GM18498 (cell line): ENCODE measurements at regions not wholly inside any gene's neighbourhood (a gene's known extent, or its start where the extent isn't known, plus 50 kb on each side); places are given as distances from the start of the nearest gene placed in this dataset.

Source experiments
- ATAC-seq: cut with Tn5 transposase; IDR thresholded peaks from one replicate; pipeline ENCODE4 v1.9.1; 2021; ENCODE audit warnings: mild to moderate bottlenecking, moderate library complexity; ENCODE audit not compliant: unreplicated experiment

DNA sequence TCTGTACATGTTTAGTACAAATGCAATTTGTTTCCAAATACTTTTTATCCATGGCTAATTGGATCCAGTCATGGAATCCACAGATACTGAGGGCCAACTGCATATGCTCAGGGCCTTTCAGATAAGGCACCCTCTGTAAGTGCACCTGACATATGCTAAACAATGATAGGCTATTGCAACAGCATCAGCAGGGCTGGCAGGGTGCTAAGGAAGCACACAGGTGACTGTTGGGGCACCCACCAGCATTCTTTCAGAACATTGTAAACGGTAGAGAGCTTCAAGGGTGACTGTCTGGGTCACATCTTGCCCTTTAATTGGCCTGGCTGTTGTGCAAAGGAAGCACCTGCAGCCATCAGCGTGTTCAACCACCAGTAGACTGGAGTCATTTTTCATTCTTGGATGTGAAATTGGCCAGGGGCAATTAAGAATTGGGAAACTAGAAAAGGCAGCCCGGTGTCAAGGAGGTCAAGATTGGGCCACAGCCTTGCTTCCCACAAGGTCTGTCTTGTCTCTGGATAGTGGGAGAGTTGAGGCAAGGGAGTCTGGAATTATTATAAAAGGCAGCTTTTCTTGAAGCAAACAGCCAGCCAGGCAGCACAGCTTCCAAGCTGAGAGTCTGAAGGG, 129.3 kb upstream of the RAI14 start:
- no peak for ATAC-seq

DNA sequence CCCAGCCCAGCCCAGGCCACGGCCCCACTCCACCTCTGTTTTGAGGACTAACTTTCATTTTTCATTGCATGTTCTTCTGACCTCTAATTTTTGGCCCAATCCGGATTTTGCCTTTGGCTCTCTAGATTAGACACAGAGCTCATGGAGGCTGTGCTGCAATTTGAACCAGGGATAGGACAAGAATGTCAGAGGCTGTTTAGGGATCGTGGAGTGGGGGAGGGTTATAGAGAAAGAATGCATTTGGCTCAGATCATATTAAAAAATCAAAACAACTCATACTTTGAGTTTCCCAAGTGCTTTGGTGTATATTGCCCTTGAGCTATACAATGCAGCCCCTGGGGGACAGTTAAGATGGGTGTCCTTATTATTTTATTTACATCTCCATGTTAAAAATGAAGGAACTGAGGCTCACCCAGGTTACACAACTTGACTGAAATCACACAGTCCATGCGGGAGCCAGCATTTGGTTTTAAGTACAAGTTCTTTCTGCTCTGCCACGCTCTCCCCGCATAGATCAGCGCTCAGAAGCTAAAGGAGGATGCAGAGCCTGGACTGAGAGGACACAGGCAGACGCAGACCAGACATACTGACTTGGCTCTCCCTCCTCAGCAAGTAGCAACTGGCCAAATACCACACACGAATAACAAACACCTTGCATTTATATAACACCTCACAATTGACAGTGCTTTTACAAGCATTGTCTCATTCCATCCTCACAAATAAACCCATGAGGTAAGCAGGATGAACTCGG, 126.4 kb upstream of the RAI14 start:
- no peak for ATAC-seq

DNA sequence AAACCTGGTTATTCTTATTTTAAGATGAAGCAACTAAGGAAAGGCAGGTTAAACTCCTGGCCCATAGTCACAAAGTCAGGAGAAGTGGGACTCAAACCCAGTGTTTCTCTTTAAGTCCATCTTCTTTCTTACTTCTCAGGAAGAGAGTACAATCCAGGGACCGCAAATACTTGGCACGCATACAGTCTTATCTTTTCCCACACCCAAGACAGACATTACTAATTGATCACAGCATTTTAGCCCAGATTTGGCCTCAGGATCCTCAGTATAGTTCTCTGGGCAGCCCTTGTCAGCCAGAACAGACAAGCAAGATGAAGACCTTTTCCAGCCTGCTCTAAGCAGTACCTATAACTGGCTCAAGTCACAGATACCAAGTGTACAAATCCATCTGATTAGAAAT, 125.5 kb upstream of the RAI14 start:
- no peak for ATAC-seq

DNA sequence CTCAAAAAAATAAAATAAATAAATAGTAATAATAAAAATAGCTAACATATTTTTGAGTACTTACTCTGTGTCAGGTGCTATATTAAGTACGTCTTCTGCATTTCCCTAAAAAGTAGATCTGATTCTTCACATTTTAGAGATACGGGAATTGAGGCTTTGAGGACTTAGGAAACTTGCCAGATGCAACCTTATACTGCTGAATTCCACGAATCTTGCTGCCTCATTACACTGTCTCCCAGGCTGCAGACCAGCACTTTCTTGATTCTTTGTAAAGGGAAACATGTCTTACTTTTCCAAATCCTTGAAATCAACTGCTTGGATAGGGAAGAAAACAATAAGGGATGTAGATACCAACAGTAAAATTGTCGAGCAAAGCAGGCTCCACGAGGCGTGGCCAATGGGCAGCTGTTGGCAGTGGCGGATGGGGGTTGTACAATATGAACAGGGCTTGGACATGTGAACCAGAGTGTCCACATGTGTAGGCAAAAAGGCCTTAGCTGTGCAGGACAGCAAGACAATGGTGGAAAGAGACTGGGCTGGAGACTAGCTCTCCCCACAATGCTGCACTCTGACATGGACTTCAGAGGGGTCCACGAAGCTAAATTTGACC, 124.3 kb upstream of the RAI14 start:
- ATAC-seq, result no peak

DNA sequence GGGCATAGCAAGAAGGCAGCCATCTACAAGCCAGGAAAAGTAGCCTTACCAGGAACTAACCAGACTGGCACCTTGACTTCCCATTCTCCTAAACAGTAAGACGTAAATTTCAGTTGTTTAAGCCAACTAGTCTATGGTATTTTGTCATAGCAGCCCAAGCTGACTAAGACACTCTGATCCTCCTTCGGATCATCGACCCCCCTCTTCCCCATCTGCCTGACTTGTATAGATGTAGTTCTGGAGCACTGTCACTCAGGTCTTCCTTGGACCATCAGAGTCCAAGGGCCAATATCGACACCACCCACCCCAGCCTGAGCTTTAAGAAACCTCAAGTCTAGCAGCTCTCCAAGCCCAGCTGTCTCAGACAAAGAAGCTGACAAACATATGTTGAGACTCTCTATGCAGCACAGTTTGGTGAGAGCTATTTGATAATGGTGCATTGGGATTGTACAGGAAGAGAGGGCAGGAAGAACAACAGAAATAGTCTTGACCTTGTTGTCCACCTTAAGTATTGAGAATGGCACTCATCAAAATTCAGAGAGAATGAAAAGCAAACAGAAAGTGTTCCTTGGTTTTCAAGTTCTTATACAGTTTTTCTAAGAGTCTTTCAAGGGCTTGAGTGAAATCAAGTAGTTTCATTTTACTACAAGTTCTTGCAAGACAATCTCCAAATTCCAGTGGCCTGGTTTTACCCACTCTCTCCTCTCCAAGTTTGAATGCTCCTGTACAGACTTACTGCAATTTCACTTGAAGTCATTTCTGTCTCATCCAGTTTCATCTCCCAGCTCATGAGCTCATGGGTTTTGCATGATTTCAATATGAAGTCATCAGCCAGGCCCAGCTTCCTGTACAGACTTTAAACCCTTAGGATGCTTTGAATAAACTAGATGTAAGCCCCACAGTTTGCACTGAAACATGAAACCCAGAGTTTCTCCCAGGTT, 122.3 kb upstream of the RAI14 start:
- peak; percentile 65 for ATAC-seq

DNA sequence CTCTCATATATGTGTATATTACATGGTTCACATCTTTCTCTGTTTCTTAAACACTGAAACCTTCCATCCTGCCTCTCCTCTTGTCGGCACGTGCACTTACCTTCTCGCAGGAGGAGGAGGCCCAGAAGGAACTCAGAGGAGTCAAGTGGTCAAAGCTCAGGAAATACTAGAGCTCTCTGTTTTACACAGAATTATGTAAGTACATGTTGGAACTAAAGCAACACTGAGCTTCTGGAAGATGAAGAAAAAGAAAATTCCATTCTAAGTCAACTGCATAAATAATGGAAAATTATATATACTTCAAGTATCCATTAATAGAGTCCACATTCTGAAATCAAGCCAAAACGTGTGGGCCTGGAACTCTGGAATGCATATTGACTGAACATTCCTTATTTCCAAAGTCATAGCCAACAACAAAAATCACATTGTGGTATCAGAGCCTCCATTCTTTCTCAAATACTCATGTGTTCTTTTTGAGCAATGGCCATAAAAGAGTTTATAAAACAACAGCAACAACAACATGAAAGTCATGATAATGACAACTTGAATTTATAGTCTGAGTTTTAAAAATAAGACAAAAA, 121.5 kb upstream of the RAI14 start:
- no peak for ATAC-seq

DNA sequence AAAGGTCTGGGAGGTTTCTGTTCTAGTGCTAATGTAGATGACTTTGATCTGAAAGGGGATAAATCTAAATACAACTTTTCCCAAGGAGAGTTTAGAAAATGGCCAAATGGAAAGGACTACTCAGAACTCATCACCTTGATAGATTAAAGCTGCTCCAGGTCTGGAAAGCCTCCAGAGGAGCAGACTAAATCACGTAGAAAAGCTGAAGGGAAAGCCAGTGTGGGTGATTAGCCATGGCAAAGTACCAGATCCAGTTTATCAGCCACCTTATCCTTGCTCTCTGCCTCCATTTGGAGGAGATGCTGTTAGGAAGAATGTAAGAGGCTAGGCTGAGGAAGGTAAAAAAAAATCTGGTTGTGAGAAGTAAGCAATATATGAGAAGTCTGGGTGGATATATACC, 120.7 kb upstream of the RAI14 start:
- ATAC-seq, result no peak

DNA sequence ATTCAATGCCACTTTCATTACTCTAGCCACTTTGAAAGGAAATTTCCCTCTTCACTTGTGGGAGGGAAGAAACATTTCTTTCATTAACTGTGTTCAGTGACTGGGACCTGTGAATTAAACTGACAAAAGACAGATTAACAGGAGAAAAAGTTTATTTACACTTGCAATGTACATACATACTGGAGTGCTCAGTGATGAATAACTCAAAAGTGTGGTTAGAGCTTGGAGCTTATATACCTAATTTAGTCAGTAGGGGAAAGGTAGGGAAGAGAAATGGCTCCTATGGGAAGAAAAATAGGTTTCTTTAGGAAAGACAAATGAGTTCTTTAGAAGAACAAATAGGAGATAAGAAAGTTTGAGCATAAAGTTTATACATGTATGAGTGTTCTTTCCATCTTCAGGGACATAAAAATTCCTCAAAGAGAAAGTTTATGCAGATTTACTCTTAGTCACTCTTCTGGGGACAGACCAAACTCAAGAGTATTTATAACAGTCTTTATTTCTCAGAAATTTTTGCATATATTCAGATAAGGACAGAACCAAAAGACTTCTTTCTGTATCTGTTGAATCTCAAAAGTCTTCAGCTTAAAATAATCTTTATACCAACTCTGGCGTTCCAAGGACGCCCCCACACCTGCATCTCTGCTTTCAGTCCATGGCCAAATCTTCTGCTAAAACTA, 120.0 kb upstream of the RAI14 start:
- no peak for ATAC-seq

DNA sequence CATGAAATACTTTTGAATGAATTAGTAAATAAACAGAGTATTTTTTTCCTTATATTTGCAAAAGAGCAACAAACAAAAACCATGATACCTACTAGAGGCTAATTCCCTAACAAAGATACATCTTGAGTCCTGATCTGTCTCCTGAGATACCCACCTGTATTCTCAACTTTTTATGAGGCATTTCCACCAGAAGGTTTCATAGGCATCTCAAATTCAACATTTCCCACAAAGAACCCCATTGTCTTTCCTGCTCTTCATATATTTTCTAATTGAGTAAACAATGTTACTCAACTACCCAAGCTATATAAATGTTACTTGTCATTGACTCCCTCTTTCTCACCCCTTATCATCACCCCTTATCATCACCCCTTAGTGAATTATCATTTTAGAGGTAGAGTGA, 119.4 kb upstream of the RAI14 start:
- ATAC-seq, result no peak

DNA sequence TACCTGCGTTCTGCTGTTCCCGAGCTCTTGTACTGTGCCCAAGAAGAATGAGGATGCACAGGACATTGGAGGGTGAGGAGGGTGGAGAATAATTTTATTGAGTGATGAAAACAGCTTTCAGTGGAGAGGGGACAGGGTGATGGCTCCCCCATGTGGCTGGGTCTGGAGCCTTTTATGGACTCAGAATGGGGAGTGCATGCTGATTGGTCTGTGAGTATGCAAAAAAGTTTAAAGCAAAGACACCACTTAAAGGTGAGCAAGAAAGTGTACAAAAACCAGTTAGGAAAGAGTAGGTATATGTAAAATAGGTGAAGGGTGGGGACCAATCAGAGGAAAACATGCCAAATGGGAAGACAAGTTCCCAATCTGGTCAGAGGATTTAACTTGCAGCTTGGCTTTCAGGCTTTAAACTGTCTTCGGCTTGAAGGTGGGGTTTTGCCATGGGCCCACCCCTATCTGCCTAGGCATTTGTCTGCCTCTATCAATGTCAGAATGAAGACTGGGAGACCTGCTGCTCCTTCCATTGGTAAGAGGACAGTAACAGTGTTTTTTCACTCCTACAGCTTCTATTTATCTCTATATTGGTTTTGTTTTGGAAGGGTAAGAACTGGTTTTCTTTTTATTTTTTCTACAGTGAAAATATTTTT, 118.0 kb upstream of the RAI14 start:
- ATAC-seq, result no peak

DNA sequence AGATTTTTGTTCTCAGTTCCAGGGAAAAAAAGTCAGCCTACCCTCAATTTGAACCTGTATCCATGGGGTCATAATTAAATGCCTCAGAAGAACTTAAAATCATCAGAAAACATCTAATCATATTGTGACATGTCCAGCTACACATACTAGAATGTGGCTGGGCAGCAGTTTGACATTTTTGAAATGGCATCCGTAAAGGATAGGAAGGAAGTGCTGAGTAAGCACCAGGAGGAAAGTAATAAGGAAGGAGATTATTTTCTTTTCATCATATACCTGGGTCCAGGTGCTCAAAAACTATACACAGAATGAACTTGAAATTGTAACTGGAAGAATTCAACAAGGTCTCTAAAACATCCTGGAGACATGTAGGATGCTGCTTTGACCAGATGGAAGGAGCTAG, 116.9 kb upstream of the RAI14 start:
- no peak for ATAC-seq

DNA sequence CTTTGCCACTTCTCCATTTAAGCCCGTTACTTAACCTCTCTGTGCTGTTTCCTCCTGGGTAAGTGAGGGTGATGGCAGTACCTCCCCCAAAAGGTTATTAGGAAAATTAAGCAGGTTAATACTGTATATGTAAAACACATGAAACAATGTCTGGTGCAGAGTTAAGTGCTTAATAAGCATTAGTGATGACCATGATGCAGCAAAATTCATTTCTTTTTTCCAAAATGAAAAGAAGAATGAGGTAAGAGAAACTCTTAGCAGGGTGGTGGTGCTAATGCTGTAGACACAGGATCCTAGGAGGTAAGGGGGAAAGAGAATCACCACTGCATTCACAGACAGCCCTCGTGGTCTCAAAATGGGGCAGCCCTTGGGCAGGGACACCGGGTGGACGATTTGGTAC, 115.1 kb upstream of the RAI14 start:
- no peak for ATAC-seq

DNA sequence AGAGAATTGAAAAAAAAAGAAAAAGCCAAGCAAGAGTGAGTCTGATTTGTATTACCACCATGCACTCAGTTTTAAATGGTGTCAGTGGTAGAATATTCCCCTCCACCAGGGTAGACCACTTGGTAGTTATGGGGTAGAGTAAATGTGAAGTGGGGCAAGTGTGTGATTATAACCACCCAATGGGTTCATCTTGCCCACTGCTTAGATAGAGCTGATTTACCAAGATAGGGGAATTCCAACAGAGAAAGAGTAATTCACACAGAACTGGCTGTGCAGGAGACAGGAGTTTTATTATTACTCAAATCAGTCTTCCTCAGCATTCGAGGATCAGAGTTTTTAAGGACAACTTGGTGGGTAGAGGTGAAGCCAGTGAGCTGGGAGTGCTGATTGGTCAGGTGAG, 113.3 kb upstream of the RAI14 start:
- ATAC-seq, result no peak

DNA sequence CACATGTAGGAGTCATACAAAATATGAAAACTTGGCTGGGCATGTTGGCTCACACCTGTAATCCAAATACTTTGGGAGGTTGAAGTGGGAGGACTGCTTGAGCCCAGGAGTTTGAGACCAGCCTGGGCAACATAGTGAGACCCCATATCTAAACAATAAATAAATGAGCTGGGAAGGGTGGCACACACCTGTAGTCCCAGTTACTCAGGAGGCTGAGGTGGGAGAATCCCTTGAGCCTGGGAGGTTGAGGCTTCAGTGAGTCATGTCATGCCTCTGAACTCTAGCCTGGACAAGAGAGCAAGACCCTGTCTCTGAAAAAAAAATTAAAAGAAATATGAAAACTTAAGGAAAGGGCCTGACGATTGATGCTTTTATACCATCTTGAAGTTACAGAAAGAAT, 112.4 kb upstream of the RAI14 start:
- no peak for ATAC-seq

DNA sequence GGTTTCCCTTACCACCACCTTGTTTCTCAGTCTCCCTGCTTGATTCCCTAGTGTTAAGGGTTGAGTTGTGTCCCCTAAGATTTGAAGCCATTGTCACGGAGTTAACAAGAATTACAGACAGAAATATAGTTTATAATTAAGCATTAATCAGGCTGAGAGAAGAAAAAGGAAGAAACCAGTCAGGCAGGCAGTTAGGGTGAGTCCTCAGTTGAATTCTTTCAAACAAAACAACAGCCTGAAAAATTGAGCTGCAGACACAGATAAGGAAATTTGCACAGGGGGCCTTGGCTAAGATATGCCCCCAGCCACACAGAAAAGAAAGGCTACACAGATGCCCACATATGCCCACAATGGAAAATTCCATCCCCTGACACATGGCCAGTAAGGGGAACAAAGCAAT, 111.7 kb upstream of the RAI14 start:
- no peak for ATAC-seq

DNA sequence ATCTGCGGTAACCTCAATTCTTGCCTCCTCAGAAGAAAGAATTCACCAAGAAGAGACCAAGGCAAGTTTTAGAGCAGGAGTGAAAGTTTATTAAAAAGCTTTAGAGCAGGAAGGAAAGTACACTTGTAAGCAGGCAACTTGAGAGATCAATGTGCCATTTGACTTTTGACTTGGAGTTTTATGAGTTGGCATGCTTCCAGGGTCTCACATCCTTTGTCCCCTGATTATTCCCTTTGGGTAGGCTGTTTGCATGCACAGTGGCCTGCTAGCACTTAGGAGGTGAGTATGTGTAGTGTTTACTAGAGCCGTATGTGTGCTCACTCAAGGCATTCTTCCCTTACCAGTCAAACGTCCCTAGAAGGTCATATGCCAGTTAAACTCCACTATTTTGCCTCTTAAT, 111.0 kb upstream of the RAI14 start:
- no peak for ATAC-seq

DNA sequence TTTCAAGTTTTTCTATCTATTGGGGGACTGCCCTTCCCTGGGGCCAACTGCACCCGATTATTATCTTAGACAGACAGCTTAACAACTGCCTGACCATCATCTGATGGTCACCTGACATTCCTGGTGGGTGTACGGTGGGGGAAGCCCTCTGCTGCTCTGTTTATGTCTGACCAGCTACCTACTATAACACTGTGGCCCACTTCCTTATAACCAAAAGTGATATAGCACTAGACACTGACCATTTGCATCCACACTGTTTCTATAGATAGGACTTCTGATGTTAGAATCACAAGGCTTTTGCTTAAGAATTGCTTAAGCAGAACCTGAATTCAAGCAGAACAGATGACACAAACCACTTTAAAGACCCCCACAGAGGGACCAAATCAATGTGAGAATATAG, 110.5 kb upstream of the RAI14 start:
- no peak for ATAC-seq

DNA sequence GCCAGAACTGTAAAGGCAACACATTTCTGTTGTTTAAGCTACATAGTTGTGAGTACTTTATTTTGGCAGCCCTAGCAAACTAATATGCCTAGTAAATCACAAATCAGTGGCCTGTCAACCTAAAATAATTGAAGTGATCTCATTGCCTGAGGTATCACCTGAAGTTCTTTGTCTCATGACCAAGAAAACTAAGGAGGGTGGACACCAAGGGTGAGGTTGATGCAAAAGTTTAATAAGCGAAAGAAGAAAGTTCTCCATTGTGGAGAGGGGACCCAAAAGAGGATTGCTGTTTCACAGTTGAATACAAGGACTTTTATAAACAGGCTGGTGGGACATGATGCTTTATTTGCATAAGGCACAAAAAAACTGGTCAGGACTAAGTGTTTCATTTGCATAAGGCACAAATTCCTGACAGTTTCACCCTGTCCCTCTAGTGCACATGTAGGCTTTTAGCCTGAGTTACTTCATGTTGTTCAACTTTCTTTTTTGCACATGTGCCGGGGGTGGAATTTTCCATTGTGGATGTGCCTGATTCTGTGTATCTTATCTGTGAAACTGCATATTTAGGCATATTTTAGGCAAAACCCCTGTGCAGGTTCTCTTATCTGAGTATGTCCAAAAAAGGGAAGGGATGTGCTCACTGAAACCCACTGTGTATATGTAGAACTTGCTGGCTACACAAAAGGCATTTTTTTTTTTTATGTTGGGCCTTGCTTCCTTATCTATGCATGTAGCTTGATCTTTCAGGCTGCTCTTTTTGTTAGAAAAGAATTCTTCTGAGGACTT, 108.6 kb upstream of the RAI14 start:
- no peak for ATAC-seq

DNA sequence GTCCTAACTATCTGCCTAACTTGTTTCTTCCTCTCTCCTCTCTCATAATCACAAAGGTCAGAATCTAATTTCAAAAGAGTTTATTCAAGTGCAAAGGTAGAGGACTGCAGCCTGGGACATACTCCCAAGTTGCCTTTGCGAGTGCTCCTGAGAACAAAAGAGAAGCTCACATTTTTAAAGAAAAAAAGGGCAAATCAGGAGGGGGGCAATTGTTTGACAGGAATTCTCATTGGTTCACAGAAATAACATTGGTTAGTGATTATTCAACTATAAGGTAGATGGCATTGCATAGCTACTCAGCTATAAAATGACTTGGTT, 108.1 kb upstream of the RAI14 start:
- no peak for ATAC-seq
